NCI-H2196 (cell line): ENCODE measurements at regions not wholly inside any gene's neighbourhood (a gene's known extent, or its start where the extent isn't known, plus 50 kb on each side); places are given as distances from the start of the nearest gene placed in this dataset.

Experiments used
- DNase-seq: peaks from one replicate; lab custom pipeline; 2025; ENCODE audit not compliant: unreplicated experiment; lab: John Stamatoyannopoulos, UW

GRCh38 chr3:46114323-46114988, 87.2 kb upstream of the XCR1 start:
- DNase-seq = no peak

DNA sequence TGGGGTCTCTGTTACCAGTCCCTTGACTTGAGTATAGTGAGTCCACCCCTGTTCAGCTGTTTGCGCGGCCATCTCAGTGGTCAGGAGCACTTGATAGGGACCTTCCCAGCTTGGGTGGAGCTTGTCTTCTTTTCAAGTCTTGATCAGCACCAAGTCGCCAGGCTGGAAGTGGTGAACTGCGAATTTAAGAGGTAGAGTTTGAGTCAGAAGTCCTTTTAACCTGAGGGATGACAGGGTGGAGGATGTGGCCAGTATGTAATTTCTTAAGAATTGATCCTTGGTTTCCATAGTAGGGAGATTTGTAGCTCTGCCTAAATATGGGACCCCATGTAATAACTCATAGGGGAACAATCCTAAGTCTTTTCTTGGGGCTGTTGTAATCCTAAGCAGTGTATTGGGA, 86.3 kb upstream of the XCR1 start:
- DNase-seq = no peak

DNA sequence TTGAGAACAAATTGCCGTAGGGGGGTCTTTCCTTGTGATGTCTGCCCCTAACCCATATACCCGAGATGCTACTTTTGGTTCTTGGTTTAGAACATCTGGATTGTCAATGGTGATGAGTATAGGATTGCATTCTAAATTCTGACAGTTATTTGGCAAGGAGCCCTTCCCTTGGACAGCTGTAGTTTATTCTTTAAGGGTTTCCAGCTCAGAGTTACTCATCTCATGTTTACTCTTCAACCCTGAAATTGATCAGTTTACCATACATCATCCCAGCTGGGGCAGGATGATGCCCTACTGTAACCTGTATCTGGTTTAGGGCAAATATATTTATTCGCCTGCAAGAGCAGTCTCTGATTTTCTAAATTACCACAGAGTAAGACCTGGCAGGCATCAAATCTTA, 85.7 kb upstream of the XCR1 start:
- no peak for DNase-seq

GRCh38 chr3:46112296-46112695, 85.0 kb upstream of the XCR1 start:
- DNase-seq = no peak

- DNase-seq = peak; percentile 49
These were observed 83.6 kb upstream of the XCR1 start for GRCh38 chr3:46110701-46111493.

DNA sequence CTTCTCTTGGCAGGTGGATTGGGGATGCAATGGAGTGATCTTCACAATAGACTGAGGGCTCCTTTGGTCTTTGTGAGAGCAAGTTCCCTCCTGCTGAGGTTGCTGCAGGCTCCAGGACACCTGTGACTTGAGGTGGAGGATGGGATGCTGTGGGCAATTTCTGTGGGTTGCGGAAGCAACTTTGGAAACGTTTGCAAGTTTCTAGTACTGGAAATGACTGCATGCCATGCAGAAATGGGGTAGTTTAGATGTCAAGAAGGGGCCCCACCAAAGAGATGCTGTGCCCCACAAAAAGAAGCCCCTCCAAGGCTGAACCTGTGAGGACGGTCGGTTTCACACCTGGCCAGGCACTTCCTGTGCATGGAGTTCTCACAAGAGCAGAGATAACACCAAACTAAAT, 80.4 kb upstream of the XCR1 start:
- DNase-seq = no peak

DNA sequence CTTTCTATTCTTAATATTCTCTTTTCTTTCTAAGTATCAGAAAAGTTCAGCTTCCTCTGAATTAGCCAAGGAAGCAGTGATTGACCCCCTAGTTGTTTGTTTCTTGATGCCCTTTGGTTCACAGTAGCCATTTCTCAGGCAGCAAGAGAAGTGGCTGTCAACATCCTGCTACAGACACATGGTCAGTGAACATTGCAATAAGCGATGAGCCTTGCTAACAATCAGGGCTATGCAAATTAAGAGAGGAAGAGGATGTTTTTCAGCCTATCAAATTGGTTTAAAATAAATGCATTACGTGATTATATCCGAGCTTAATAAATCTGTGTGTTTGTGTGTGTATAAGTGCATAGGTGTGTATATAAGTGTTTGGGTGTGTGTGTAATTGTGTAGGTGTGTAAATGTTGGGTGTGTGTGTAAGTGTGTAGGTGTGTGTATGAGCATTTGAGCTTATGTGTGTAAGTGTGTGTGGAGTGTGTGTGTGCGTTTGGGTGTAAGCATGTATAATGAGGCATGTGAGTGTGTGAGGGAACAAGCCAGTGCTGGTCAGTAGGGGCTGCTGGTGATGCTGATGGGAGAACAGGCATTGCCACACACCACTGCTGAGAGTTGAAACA, 78.1 kb upstream of the XCR1 start:
- no peak for DNase-seq

DNA sequence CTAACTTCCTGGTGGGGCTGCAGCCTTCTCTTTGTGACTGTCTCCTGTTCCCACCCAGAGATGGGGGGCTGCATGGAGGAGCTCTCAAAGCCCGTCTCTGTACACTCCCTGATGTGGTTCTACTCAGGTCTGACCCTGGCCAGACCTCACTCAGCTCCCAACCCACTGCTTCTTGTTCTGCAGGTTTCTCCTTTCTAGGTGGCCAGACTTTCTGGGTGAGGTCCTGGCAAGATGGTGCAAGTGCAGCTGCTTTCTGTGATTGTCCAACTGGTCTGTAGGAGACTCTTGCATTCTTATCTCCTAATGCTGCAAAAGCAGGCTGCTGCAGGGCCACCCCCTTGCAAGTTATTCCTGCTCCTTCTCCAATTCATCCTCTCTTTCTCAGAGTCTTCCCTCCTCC, 77.4 kb upstream of the XCR1 start:
- no peak for DNase-seq

- DNase-seq = no peak
These were observed 75.5 kb upstream of the XCR1 start for GRCh38 chr3:46102780-46103130.

DNA sequence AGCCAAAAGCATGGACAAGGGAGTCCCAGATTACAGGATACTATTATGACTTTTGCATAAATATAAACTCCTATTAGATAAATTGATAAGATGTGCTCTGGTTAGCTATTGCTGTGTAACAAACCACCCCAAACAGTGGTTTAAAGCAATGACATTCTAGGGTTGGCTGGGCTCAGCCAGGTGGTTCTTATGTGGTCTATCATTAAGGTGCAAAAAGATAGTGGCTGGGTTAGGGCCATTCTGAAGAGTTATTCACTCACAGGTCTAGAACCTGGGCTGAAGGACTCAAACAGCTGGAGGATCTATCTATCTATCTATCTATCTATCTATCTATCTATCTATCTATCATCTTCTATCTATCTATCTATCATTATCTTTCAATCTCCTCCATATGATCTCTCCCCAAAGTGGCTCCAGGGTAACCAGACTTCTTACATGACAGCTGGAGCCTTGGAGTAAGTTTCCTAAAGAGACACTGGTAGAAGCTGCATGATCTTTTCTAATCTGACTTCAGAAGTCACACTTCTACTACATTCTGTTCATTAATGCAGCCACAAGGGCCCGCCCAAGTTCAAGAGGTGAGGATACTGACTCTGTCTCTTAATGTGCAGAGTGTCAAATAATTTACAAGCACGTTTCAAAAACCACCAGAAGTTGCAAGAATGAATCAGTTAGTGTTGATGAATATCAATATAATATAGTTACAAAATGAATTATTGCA, 74.9 kb upstream of the XCR1 start:
- DNase-seq = no peak

- no peak for DNase-seq
These were observed 73.5 kb upstream of the XCR1 start for GRCh38 chr3:46100812-46101211.

GRCh38 chr3:46098319-46098761, 71.1 kb upstream of the XCR1 start:
- DNase-seq = no peak

GRCh38 chr3:46097691-46098241, 70.5 kb upstream of the XCR1 start:
- DNase-seq = no peak

- no peak for DNase-seq
These were observed 69.5 kb upstream of the XCR1 start for GRCh38 chr3:46096781-46097180.

DNA sequence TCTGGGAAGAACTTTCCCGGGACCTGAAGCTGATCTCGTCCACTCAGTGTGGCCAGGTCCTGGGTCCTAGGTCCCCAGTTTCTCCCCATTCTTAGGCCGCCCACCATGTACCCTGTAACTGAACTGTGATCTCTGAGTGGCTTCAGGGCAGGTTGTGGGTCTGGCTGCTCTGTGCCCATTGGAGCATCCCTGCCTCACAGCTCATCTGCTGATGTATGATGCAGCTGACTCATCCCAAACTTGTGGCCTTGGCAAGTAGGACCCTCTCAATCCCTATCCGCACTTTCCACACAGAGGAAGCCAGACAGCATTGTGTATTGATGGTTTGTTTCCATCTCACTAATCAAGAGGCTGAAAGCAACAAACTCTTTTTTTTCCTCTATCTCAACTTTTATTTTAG, 69.1 kb upstream of the XCR1 start:
- no peak for DNase-seq

DNA sequence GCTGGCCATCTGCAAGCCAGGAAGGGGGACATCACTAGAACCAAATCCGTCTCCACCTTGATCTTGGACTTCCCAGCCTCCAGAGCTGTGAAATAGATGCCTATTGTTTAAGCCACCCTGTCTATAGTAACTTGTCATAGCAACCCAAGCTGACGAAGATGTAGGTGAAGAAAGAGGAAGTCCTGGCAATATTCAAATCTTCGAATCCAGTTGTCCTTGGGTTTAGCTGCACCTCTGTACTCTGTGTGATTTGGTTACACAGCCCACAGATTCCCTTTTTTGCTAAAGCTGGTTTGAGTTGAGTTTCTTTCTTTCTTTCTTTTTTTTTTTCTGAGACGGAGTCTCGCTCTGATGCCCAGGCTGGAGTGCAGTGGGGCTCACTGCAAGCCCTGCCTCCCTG, 68.0 kb upstream of the XCR1 start:
- no peak for DNase-seq

DNA sequence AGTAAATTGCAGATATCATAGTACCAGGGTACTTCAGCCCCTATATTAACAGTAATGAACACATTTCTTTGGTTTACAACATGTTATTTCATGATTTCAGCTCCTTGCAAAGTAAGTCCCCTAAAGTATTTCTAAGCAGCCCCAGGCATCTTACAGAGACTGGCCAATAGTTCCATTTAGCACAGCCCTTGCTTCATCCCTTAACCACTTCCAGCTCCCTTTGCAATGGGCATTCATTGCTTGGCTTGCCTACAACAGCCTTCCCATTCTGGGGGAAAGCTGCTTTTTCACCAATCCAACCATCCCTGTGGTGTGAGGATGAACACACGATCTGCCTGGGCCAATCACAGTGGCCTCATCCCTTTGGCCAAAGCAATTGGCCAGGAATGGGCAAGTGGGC, 67.2 kb upstream of the XCR1 start:
- no peak for DNase-seq

GRCh38 chr3:46093966-46094365, 66.7 kb upstream of the XCR1 start:
- DNase-seq = no peak

- no peak for DNase-seq
These were observed 66.2 kb upstream of the XCR1 start for GRCh38 chr3:46093327-46093942.

GRCh38 chr3:46092702-46093080, 65.4 kb upstream of the XCR1 start:
- no peak for DNase-seq
